Duodenal mucosa (tissue), 2 donors: ENCODE measurements at regions not wholly inside any gene's neighbourhood (a gene's known extent, or its start where the extent isn't known, plus 50 kb on each side); places are given as distances from the start of the nearest gene placed in this dataset.

Source experiments
- H3K27ac ChIP-seq: one replicate; pipeline ENCODE4 v1.7.0; 2013; ENCODE audit warnings: low read depth, low read length
- H3K27me3 ChIP-seq, 2 donors: one replicate each; pipeline ENCODE4 v1.7.0; 2013; ENCODE audit warnings: low read length in 2 of 2, control low read depth in 1 of 2; ENCODE audit not compliant: insufficient read depth in 2 of 2, control insufficient read depth in 1 of 2
- H3K36me3 ChIP-seq, 2 donors: one replicate each; pipeline ENCODE4 v1.7.0; 2013; ENCODE audit warnings: low read length in 2 of 2, control low read depth in 1 of 2; ENCODE audit not compliant: insufficient read depth in 2 of 2, control insufficient read depth in 1 of 2
- H3K4me1 ChIP-seq, 2 donors: one replicate each; pipeline ENCODE4 v1.7.0; 2013; ENCODE audit warnings: low read length in 2 of 2, control low read depth in 1 of 2; ENCODE audit not compliant: insufficient read depth in 2 of 2, control insufficient read depth in 1 of 2
- H3K4me3 ChIP-seq, 2 donors: one replicate each; pipeline ENCODE4 v1.7.0; 2013; ENCODE audit warnings: low read length in 2 of 2, low read depth in 1 of 2
- H3K9ac ChIP-seq, 2 donors: one replicate each; pipeline ENCODE4 v1.7.0; 2013; ENCODE audit warnings: low read length in 2 of 2, low read depth in 1 of 2
- H3K9me3 ChIP-seq, 2 donors: one replicate each; pipeline ENCODE4 v1.7.0; 2013; ENCODE audit warnings: low read length in 2 of 2, control low read depth in 1 of 2; ENCODE audit not compliant: control insufficient read depth in 1 of 2

DNA sequence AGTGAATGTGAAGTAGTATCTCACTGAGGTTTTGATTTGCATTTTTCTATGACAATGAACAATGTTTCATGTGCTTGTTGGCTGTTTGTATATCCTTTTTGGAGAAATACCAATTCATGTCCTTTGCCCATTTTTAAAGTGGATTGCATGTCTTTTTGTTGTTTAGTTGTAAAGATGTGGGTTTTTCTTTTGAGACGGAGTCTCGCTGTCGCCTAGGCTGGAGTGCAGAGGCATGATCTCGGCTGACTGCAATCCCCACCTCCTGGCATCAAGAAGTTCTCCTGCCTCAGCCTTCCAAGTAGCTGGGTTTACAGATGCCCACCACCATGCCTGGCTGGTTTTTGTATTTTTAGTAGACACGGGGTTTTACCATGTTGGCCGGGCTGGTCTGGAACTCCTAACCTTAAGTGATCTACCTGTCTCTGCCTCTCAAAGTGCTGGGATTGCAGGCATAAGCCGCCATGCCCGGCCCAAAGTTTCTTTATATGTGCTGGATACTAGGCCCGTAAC lies 236.7 kb downstream of the MYCN start:
- Histone ChIP-seq H3K36me3 (no peaks in the 10 kb centered on the region), H3K9ac (no peak overlapping the region), H3K9me3 (no peaks in the 10 kb centered on the region), H3K4me3 (no peak overlapping the region), H3K27me3 (no peaks in the 10 kb centered on the region), H3K27ac (no peak overlapping the region), H3K4me1 (peaks cover 5 to 8% of the 10 kb centered on the region in 2 donors)

DNA sequence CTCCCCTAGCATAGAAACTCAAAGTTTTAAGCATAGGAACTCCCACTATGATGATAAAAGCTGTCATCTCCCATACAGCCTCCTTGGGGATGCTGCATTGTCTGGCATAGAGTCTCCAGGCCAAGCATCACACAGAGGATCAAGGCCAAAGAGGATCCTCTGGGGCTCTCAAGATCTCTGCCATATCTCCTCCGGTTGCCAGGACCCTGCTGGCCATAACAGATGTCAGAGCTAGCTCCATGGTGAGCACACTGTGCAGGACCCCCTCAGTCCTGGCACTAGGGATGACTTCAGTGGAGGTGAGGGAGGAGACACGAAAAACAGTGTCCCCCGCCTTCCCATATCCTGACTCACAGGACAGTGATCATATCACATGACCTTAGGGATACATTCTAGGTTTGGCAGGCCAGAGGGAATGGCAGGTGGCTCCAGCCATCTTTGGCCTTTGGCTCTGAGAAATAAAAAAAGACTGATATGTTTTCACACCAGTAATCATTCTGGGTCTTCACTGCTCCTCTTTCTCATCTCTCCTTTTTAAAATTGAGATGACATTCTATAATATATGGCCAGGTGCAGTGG lies 235.0 kb downstream of the MYCN start:
- Histone ChIP-seq H3K27ac (no peak overlapping the region), H3K4me1 (peaks cover 5 to 8% of the 10 kb centered on the region in 2 donors), H3K4me3 (no peak overlapping the region), H3K27me3 (no peaks in the 10 kb centered on the region), H3K9me3 (no peaks in the 10 kb centered on the region), H3K36me3 (no peaks in the 10 kb centered on the region), H3K9ac (no peak overlapping the region)

DNA sequence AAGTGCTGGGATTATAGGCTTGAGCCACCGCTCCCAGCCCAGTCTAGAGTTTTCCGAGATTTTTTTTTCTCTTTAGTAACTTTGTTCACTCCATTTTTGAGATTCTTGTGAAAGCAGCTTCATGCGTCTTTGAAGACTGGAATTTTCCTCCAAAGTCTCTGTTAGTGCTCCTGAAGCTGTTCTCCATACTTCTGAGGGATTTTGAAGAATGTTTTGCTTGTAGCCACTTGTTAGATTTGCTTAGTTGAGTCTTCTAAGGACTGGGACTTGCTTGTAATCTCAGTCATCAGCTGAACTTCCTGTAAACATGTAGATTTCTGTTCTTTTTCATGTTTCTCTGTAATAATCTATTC lies 234.3 kb downstream of the MYCN start:
- H3K27ac ChIP-seq: no peak overlapping the region
- H3K36me3 ChIP-seq: no peaks in the 10 kb centered on the region
- H3K9ac ChIP-seq: no peak overlapping the region
- no peaks in the 10 kb centered on the region for H3K9me3 ChIP-seq
- H3K27me3 ChIP-seq: no peaks in the 10 kb centered on the region
- H3K4me3 ChIP-seq: no peak overlapping the region
- peaks cover 0 to 3% of the 10 kb centered on the region in 2 donors for H3K4me1 ChIP-seq

DNA sequence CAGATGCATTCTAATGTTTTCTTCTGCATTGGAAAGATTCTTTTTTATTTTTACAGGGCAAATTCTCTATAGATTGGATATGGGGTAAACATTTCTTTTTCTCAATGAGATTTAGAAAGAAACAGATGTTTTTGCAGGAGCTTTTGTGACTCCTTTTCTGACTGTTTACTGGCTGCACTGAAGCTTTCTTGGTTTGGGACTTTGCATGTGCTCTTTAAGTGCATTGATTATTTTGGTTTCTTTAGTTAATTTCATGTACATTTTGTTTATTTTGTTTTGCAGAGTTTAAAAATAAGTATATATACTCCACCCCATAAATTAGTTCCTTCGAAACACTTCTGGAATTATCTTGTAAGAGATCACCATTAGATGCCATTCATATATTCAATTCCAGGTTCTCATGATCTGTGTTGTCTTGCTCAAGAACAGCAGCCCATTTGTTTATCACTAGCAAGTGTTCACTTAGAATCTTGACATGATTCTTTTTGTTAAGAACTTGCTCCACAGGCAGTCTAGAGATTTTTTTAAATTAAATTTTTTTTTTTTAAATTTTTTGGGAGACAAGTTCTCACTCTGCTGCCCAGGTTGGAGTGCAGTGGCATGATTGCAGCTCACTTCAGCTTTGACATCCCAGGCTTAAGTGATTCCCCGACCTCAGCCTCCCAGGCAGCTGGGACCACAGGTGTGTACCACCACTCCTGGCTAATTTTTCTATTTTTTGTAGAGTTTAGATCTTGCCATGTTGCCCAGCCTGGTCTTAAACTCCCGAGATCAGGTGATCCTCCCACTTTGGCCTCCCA lies 233.7 kb downstream of the MYCN start:
- H3K4me1 ChIP-seq: no peaks in the 10 kb centered on the region
- H3K4me3 ChIP-seq: no peak overlapping the region
- no peaks in the 10 kb centered on the region for H3K36me3 ChIP-seq
- H3K9me3 ChIP-seq: no peaks in the 10 kb centered on the region
- no peak overlapping the region for H3K27ac ChIP-seq
- H3K9ac ChIP-seq: no peak overlapping the region
- H3K27me3 ChIP-seq: no peaks in the 10 kb centered on the region

DNA sequence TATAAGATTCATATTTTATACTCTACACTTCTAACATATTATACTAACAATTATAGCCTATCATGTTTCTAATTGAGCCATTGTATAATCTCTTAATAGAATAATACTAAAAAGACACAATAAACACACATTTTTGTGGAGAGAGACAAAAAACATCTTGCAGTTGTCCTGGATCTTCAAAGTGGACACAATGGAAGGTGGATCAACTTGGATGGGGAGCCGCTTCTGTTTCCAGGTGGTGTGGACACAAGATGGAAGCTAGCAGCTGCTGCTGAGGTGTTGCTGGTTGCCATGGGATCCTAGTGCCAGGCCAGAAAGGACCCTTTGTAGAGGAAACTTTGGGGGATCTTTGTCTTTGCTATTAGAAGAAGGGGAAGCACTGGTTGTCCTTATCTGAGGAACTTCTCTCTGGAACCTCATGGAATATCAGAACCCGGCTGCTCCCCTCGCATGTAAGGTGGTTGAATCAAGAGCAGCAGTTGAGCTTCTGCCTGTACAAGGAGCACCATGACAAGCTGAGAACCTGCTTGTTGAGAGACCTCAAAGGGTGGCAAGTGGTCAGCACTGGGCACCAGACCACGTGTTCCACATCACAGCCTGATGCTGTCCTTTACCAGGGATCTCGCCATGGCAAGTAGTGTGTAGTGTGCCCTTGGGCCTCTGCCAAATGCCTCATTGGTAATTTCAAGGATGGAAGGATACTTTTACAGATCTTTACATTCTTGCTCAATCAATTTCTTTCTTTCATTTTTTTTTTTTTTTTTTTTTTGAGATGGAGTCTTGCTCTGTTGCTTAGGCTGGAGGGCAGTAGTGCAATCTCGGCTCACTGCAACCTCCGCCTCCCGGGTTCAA lies 232.2 kb downstream of the MYCN start:
- Histone ChIP-seq H3K4me1 (no peaks in the 10 kb centered on the region), H3K9ac (no peak overlapping the region), H3K4me3 (no peak overlapping the region), H3K9me3 (no peaks in the 10 kb centered on the region), H3K27me3 (no peaks in the 10 kb centered on the region), H3K27ac (no peak overlapping the region), H3K36me3 (no peaks in the 10 kb centered on the region)

DNA sequence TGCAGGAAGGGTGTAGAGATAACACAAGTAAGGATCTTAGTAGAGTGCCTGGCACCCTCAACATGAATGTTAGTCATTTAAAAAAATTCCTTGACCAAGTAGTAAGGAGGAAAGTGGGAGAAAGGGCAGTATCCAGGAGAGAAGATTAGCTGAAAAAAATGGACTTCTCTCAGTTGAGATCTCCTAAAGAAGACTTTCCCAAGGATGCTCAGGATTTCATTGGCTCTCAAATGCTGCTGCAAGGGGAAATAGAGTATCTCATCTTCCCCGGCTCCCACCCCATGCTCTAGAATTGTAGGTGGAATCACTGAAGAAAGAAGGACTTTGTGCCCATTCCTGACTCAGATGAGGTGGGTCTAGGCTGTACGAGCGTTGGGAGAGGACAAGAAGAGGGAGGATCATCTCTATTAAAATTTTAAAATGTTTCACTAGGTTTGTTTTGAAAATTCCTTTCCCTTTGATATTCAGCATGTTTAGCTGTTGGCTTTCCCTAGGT lies 231.1 kb downstream of the MYCN start:
- Histone ChIP-seq H3K27ac (no peak overlapping the region), H3K9ac (no peak overlapping the region), H3K36me3 (no peaks in the 10 kb centered on the region), H3K4me1 (no peaks in the 10 kb centered on the region), H3K4me3 (no peak overlapping the region), H3K27me3 (no peaks in the 10 kb centered on the region), H3K9me3 (no peaks in the 10 kb centered on the region)

DNA sequence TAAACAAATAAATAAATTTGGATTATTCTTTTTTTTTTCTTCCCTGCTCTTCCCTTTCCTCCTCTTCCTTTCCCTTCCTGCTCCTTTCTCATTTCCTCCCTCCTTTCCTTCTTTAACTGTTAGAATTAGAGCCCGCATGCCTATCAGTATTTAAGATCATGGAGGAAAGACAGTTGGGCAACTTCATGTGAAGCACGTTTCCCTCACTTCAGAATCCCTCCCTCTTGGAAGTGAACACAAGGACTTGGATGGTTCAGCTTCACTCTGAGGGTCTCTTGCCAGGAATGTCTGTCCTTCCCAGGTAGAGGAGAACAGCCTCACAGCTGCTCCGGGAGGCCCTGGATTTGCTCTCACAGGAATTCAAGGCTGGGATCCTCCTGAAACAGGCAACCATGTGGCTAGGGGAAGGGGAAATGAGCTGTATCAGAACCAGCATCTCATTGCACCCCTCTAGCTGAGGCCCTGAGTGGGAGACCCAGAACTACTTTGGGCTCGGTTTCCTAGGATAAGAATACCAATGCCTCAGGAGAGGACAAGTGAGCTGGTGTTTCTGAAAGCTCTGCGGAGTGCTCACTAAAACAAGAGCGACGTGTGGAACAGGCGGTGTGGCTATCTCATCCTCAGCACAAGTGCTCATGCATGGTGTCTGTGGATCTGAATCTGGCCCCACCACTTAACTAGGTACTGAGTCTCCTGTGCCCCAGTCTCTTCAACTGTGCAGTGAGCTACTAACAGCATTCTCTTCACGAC lies 230.5 kb downstream of the MYCN start:
- H3K27ac ChIP-seq: no peak overlapping the region
- H3K4me3 ChIP-seq: no peak overlapping the region
- no peaks in the 10 kb centered on the region for H3K9me3 ChIP-seq
- no peaks in the 10 kb centered on the region for H3K4me1 ChIP-seq
- no peaks in the 10 kb centered on the region for H3K36me3 ChIP-seq
- no peak overlapping the region for H3K9ac ChIP-seq
- H3K27me3 ChIP-seq: no peaks in the 10 kb centered on the region

DNA sequence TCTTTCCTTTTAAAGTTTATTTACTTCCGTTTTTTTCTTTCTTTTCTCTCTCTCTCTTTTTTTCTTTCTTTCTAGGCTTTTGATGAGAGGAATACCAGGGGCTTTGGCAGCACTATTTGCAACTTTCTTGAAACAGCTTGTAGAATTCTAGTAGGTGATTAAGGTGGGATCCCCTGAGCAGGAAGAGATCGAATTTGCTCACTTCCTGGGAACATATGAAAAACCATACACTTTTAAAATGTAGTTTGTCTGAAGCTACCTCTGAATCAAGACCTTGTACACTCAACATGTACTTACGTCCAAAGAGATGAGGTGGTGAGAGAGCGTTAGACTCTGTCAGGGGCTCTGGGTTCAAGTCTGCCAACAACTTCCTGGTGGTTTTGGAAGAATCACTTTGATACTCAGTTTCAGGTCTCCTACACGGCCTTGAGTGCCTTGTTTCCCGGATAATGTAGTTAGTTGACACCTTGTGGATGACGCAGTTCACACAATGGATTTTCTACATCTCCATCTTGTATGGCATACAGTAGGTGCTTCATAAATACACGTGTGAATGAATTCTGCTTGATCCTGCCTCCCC lies 229.1 kb downstream of the MYCN start:
- no peak overlapping the region for H3K9ac ChIP-seq
- H3K36me3 ChIP-seq: no peaks in the 10 kb centered on the region
- H3K27me3 ChIP-seq: no peaks in the 10 kb centered on the region
- H3K4me1 ChIP-seq: no peaks in the 10 kb centered on the region
- H3K9me3 ChIP-seq: no peaks in the 10 kb centered on the region
- no peak overlapping the region for H3K27ac ChIP-seq
- H3K4me3 ChIP-seq: no peak overlapping the region

DNA sequence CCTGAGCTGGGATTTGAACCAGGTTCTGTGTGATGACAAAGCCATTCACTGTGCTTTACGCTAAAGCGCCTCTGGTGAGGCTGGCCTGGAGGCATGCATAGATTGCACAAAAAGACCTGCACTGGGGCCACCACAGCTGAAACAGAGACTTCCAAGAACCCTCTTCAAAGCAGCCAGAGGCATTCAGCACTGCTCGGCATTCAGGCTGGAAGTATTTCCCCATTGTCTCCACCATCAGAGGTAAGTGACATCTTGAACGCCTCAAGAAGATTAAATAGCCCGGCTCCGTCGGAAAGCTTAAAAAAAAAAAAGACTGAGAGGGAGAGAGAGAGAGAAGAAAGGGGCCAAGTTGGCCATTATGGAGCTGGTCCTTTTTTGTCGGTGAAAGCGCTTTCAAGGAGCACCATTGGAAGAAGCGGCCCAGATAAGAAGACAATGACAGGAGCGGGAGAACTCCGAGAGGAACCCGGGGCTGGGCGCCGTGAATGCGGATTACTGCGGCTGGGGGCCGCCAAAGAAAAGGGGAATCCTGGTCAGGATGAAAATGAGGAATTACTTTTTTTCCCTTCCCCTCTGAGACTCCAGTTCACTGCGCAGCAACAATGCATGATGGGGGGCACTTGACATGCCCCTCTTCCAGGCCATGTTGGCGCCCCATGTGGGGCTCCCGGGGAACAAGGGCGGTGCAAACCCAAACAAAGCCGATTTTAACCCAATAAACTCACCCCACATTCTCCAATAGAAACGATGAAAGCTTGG lies 228.3 kb downstream of the MYCN start:
- Histone ChIP-seq H3K9me3 (no peaks in the 10 kb centered on the region), H3K27me3 (no peaks in the 10 kb centered on the region), H3K27ac (no peak overlapping the region), H3K36me3 (no peaks in the 10 kb centered on the region), H3K9ac (no peak overlapping the region), H3K4me3 (no peak overlapping the region), H3K4me1 (no peaks in the 10 kb centered on the region)
